ENCODE measurements at regions not wholly inside any gene's neighbourhood (a gene's known extent, or its start where the extent isn't known, plus 50 kb on each side); places are given as distances from the start of the nearest gene placed in this dataset.
"Not testable (repeated sequence)": the region's sequence is repeated elsewhere in the genome, so short reads cannot be mapped to it uniquely, and the experiment has no call there.

- DNase-seq, result no peak
Measured at GRCh38 chr4:160523231-160523630, 1420.4 kb downstream of the RAPGEF2 start.

- no peak for DNase-seq
Measured at GRCh38 chr4:160537681-160538080, 1434.8 kb downstream of the RAPGEF2 start.

GRCh38 chr4:160546201-160546600 is 1443.3 kb downstream of the RAPGEF2 start:
- DNase-seq, result no peak

- DNase-seq, result not testable (repeated sequence)
Measured at GRCh38 chr4:160549951-160550519, 1447.2 kb downstream of the RAPGEF2 start.

- DNase-seq, result no peak
Measured at GRCh38 chr4:160562661-160563060, 1459.8 kb downstream of the RAPGEF2 start.

GRCh38 chr4:160563552-160564282 is 1460.8 kb downstream of the RAPGEF2 start:
- no peak for DNase-seq

- no peak for DNase-seq
Measured at GRCh38 chr4:160567634-160568033, 1464.8 kb downstream of the RAPGEF2 start.

- DNase-seq, result no peak
Measured at GRCh38 chr4:160570271-160570670, 1467.4 kb downstream of the RAPGEF2 start.

GRCh38 chr4:160574272-160574671 is 1471.4 kb downstream of the RAPGEF2 start:
- not testable (repeated sequence) for DNase-seq

GRCh38 chr4:160580581-160580980 is 1477.7 kb downstream of the RAPGEF2 start:
- no peak for DNase-seq

GRCh38 chr4:160592258-160592657 is 1489.4 kb downstream of the RAPGEF2 start:
- DNase-seq, result no peak

GRCh38 chr4:160595646-160596045 is 1492.8 kb downstream of the RAPGEF2 start:
- DNase-seq, result no peak

GRCh38 chr4:160604541-160604940 is 1501.7 kb downstream of the RAPGEF2 start:
- no peak for DNase-seq

GRCh38 chr4:160611181-160611580 is 1508.3 kb downstream of the RAPGEF2 start:
- DNase-seq, result no peak

GRCh38 chr4:160631044-160631443 is 1528.2 kb downstream of the RAPGEF2 start:
- no peak for DNase-seq

GRCh38 chr4:160652790-160653189 is 1511.0 kb downstream of the FSTL5 start:
- DNase-seq, result no peak

GRCh38 chr4:160675550-160675949 is 1488.2 kb downstream of the FSTL5 start:
- no peak for DNase-seq

GRCh38 chr4:160685729-160686128 is 1478.1 kb downstream of the FSTL5 start:
- DNase-seq, result no peak

- no peak for DNase-seq
Measured at GRCh38 chr4:160701671-160702070, 1462.1 kb downstream of the FSTL5 start.

- no peak for DNase-seq
Measured at GRCh38 chr4:160709026-160709425, 1454.8 kb downstream of the FSTL5 start.

GRCh38 chr4:160709546-160709945 is 1454.3 kb downstream of the FSTL5 start:
- DNase-seq, result no peak

- no peak for DNase-seq
Measured at GRCh38 chr4:160716551-160716950, 1447.2 kb downstream of the FSTL5 start.

GRCh38 chr4:160717848-160718247 is 1446.0 kb downstream of the FSTL5 start:
- no peak for DNase-seq

GRCh38 chr4:160724063-160724462 is 1439.7 kb downstream of the FSTL5 start:
- no peak for DNase-seq

- DNase-seq, result no peak
Measured at GRCh38 chr4:160745126-160745525, 1418.7 kb downstream of the FSTL5 start.

Data from suppressor macrophage treated with lipopolysaccharide for 4 hours (primary cell).